ENCODE measurements at regions not wholly inside any gene's neighbourhood (a gene's known extent, or its start where the extent isn't known, plus 50 kb on each side); places are given as distances from the start of the nearest gene placed in this dataset.
"Not testable (repeated sequence)": the region's sequence is repeated elsewhere in the genome, so short reads cannot be mapped to it uniquely, and the experiment has no call there.

- no peak for TF ChIP-seq CTCF (conservative IDR thresholded peaks at IDR 0.05; ENCODE audit: low read depth, low read length)
- no peak for DNase-seq (ENCODE audit: low read depth)
- no peak overlapping the region for H3K4me3 ChIP-seq (ENCODE audit: low read depth, low read length)
Measured at GRCh38 chr17:31650756-31651520, 208.1 kb downstream of the COPRS start.

GRCh38 chr17:31649302-31649701 lies 209.7 kb downstream of the COPRS start:
- no peak for DNase-seq (ENCODE audit: low read depth)
- no peak overlapping the region for H3K4me3 ChIP-seq (ENCODE audit: low read depth, low read length)
- TF ChIP-seq CTCF (conservative IDR thresholded peaks at IDR 0.05; ENCODE audit: low read depth, low read length) = no peak

- no peak for DNase-seq (ENCODE audit: low read depth)
- H3K4me3 ChIP-seq (ENCODE audit: low read depth, low read length) = no peak overlapping the region
- TF ChIP-seq CTCF (conservative IDR thresholded peaks at IDR 0.05; ENCODE audit: low read depth, low read length) = no peak
Measured at GRCh38 chr17:31647661-31648060, 211.4 kb downstream of the COPRS start.

GRCh38 chr17:31646642-31647041 lies 212.4 kb downstream of the COPRS start:
- TF ChIP-seq CTCF (conservative IDR thresholded peaks at IDR 0.05; ENCODE audit: low read depth, low read length) = no peak
- H3K4me3 ChIP-seq (ENCODE audit: low read depth, low read length) = no peak overlapping the region
- DNase-seq (ENCODE audit: low read depth) = no peak

GRCh38 chr17:31645351-31645750 lies 213.7 kb downstream of the COPRS start:
- TF ChIP-seq CTCF (conservative IDR thresholded peaks at IDR 0.05; ENCODE audit: low read depth, low read length) = no peak
- H3K4me3 ChIP-seq (ENCODE audit: low read depth, low read length) = no peak overlapping the region
- no peak for DNase-seq (ENCODE audit: low read depth)

GRCh38 chr17:31631766-31632165 lies 227.3 kb downstream of the COPRS start:
- DNase-seq (ENCODE audit: low read depth) = no peak
- no peak for TF ChIP-seq CTCF (conservative IDR thresholded peaks at IDR 0.05; ENCODE audit: low read depth, low read length)
- no peak overlapping the region for H3K4me3 ChIP-seq (ENCODE audit: low read depth, low read length)

- not testable (repeated sequence) for H3K4me3 ChIP-seq (ENCODE audit: low read depth, low read length); DNase-seq (ENCODE audit: low read depth)
Measured at GRCh38 chr17:31630866-31631265, 228.2 kb downstream of the COPRS start.

All from epithelial cell of proximal tubule (primary cell).